ENCODE measurements at regions not wholly inside any gene's neighbourhood (a gene's known extent, or its start where the extent isn't known, plus 50 kb on each side); places are given as distances from the start of the nearest gene placed in this dataset.

DNA sequence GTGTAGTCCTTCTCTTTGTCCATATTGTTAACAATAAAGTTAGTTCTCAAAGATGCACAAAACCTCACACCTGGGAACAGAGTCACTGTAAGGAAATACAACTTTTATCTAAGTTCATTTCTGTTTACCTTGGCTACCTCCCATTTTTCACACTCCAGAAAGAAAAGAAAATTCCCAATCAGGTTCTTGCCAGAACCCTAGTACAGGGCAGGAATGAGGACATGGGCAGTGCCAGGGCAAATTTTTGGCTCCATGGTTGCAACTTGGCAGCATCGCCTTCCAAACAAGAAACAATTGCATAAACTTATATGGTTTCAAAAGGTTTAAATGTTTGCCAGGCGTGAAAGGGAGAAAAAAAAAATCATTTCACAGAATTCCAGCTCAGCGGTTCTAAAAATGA is 296.3 kb upstream of the PRKD1 start:
- DNase-seq (ENCODE audit: low read depth), result no peak

GRCh38 chr14:30225176-30225575 is 297.5 kb upstream of the PRKD1 start:
- no peak for DNase-seq (ENCODE audit: low read depth)

DNA sequence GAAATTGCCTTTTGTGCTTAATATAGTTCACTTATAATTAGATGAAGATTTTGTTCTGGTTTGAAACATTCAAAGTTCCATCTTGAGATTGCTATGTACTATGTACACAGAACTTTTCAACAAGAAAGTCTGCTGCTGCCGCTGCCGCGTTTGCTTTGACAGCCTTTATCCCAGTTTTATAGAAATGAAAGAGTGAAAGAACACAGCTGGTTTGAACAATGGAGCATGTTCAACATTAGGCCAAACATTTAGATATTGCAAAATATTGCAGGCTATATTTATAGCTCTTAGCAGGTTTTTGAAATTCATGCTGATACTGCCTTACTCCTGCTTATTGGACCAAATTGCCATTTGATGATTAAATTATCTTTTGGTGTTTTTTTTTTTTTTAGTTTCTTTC is 299.8 kb upstream of the PRKD1 start:
- DNase-seq (ENCODE audit: low read depth), result no peak

DNA sequence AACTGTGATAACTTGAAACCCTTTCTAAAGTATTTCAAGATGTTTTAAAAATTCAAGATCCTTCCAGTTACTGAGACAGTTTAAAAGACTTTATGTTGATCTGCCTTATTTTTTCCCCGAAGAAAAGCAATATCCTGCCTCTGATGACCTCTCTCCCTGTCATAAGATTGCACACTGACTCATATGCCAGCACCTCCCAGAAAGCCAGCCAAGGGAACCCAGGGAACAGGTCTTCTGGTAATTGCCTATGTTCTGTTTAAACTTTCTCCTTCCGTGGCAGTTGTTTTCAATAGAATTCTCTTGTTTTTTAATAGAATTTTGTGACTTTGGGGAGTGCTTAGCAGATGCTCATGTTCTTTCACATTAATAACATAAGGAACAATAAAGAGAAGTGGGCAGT is 300.2 kb upstream of the PRKD1 start:
- DNase-seq (ENCODE audit: low read depth), result peak; percentile 74

GRCh38 chr14:30230719-30231118 is 303.1 kb upstream of the PRKD1 start:
- no peak for DNase-seq (ENCODE audit: low read depth)

DNA sequence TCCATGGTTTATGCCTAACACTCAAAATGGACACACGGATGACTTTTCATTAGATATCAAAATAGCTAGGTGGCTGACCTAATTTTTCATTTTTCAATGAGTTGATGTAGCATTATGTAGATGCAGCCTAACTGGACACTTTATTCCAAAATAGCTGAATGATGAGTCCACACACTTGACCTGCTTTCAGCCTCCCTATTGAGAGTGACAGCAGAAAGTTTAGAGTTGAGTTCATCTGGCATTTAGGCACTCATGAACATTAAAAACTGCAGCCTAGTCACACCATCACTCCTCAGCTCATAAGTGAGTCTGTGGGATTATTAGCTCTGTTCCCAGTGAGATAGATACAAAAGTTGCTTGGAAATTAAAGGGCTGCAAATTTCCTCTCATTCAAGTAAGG is 307.3 kb upstream of the PRKD1 start:
- DNase-seq (ENCODE audit: low read depth), result peak; percentile 31

DNA sequence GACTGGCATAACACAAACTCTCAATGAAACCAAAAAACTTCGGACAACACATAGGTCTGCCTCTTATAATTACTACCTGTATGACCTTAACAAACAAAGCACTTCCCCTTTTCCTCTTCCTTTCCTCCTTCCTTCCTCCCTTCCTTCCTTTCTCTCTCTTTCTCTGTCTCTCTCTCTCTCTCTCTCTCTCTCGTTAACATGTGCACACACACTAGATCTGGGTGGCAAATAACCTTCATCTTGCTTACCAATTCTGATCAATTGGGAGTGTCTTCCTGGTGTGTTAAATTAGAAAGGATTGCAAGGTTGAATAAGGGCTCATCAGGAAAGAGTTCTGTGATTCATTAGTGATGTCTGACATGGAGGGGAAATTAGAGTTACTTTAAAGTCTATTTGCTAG is 307.8 kb upstream of the PRKD1 start:
- DNase-seq (ENCODE audit: low read depth), result no peak

DNA sequence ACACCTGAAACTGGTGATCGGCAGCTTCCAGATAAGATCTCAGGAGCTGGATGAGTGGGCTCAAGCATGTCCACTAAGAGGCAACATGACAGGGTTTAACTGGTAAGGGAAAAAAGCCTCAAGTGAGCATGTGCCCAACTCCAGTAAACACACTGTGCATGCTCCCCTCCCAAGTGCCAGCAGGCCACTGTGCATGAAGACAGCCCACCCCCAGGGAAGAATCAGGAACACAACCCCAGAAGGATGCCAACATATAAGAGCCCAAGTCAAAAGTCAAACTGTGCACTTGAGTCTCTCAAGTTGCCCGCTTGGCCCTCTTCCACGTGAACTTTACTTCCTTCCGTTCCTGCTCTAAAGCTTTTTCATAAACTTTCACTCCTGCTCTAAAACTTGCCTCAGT is 311.3 kb upstream of the PRKD1 start:
- DNase-seq (ENCODE audit: low read depth), result no peak

GRCh38 chr14:30240018-30240417 is 312.4 kb upstream of the PRKD1 start:
- DNase-seq (ENCODE audit: low read depth), result no peak

DNA sequence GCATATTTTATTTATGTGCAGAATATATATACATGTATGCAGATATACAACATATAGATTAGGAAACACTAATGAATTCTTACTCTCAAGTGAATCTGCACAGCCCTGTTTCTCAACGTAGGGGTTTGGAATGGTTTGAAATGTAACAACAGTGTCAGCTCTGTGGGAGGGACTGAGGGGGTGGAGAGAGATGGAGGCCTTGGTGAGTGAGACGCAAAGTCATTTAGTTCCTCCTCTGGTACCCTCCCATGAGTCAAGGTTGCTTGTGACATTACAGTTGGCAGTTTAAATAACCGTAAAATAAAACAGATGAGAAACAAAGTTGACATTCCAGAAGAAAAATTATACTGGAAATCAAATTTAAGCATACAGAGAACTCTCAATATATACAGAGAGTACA is 313.0 kb upstream of the PRKD1 start:
- no peak for DNase-seq (ENCODE audit: low read depth)

- no peak for DNase-seq (ENCODE audit: low read depth)
These were observed 315.1 kb upstream of the PRKD1 start for GRCh38 chr14:30242744-30243143.

DNA sequence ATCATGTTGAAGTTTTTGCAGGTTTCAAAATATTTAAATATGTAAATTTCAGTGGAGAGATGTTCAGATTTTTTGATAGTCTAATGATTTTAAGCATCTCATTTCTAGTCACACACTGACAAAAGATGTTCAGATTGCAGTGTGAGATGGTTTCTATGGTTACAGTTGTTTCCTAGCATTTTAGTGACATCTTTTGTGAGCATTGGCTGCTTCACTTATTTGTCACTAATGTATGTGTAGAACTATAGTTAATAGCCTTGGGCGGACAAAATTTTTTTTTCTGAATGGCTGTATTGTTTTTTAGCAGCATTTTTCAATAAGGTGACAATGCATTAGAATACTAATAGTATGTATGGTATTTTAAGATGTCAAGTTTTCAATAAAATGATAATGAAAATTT is 315.6 kb upstream of the PRKD1 start:
- DNase-seq (ENCODE audit: low read depth), result no peak

- peak; percentile 61 for DNase-seq (ENCODE audit: low read depth)
These were observed 315.2 kb upstream of the G2E3 start for GRCh38 chr14:30243805-30244204.

- peak; percentile 62 for DNase-seq (ENCODE audit: low read depth)
These were observed 314.6 kb upstream of the G2E3 start for GRCh38 chr14:30244348-30244747.

DNA sequence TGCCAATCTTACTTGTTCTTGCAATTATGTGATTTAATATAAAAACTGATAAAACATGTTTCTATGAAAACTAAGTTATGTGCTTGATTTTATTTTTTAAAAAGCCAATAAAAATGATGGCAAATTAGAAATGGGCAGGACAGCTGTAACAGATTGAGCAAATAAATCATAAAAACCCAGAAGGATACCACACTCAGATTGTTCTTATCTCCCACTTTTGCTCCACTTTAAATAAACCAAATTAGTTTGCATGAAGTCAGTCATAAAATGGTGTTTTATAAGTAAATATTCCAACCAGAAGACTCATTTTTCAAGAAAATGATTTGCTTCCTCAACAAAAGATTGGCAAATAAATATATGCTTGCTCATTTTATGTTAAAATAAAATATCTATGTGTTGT is 307.9 kb upstream of the G2E3 start:
- no peak for DNase-seq (ENCODE audit: low read depth)

DNA sequence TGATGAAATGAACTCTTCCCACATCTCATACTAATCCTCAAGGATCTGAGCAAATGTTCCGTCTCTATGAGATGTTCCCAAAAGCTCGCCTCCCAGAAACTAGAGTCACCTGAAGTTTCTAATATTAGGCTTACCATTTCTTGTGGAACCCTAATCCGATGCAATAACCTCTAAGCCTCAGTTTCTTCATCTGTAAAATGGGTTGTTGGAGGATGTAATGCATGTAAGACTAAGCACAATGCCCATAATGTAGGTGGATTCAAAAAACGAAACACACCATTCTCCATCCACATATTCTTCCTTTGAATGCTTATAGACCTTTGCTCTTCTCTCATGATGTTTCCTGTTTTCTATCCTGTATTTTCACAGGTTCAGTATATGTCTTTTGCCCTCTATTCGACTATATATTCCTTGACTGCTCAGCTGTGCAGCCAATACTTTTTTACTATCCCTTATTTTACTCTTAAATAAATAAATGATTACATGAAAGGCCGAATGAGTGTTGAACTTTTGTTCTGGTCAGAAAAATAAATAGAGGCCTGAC is 307.3 kb upstream of the G2E3 start:
- DNase-seq (ENCODE audit: low read depth), result no peak

GRCh38 chr14:30252151-30252550 is 306.8 kb upstream of the G2E3 start:
- peak; percentile 24 for DNase-seq (ENCODE audit: low read depth)

DNA sequence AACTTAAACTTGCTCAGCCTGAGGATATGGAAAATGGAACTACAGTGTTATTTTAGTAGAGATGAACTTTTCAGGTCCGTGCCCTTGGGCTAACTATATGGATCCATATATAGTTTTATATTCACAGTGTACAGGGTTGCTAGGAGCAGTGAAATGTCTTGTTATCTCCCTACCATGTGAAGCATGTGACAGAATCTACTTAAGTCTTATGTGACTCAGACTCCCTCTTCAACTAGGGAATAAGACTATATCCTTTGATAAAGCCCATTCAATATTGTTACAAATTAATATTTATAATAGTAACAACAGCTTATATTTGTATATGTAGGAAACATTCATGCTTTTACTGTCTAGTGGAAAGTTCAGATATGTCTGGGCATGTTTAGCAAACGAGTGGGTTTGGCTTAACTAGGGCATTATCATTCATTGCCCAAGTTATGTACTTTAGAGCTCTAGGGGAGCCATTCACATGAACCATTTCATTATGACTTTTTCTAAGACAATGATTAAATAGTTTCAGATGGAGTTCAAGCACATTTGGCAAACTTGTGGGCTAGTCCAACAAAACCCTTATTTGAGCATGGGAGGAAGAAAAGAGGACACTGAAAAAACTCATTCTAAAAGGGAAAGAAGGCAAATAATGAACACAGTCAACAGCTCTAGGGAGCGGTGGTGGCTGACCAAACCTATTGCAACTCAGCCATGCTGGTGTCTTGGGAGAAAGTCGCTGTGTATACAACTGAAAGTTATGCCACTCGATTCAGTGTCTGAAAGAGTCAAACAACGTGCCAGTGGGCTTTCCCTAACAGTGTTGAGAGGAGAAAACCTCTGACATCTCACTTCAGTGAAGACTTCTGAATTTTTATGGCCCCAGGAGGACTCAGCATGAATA is 305.9 kb upstream of the G2E3 start:
- DNase-seq (ENCODE audit: low read depth), result peak; percentile 7

DNA sequence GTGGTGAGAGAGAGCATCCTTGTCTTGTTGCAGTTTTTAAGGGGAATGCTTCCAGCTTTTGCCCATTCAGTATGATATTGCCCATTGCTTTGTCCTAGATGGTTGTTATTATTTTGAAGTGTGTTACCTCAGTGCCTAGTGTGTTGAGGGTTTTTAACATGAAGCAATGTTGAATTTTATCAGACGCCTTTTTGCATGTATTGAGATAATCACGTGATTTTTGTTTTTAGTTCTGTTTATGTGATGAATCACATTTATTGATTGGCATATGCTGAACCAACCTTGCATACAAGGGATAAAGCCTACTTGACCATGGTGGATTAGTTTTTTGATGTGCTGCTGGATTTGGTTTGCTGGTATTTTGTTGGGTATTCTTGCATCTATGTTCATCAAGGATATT is 302.3 kb upstream of the G2E3 start:
- no peak for DNase-seq (ENCODE audit: low read depth)

GRCh38 chr14:30257946-30258661 is 300.9 kb upstream of the G2E3 start:
- DNase-seq (ENCODE audit: low read depth), result no peak

GRCh38 chr14:30260833-30261607 is 297.9 kb upstream of the G2E3 start:
- no peak for DNase-seq (ENCODE audit: low read depth)

GRCh38 chr14:30264161-30264560 is 294.8 kb upstream of the G2E3 start:
- DNase-seq (ENCODE audit: low read depth), result no peak
